SK-N-DZ (cell line): ENCODE measurements at regions not wholly inside any gene's neighbourhood (a gene's known extent, or its start where the extent isn't known, plus 50 kb on each side); places are given as distances from the start of the nearest gene placed in this dataset.
"Not testable (repeated sequence)": the region's sequence is repeated elsewhere in the genome, so short reads cannot be mapped to it uniquely, and the experiment has no call there.

Experiments used
- DNase-seq: peaks from one replicate; pipeline ENCODE4 v3.0.0-alpha.2; 2015; ENCODE audit warnings: low spot score

DNA sequence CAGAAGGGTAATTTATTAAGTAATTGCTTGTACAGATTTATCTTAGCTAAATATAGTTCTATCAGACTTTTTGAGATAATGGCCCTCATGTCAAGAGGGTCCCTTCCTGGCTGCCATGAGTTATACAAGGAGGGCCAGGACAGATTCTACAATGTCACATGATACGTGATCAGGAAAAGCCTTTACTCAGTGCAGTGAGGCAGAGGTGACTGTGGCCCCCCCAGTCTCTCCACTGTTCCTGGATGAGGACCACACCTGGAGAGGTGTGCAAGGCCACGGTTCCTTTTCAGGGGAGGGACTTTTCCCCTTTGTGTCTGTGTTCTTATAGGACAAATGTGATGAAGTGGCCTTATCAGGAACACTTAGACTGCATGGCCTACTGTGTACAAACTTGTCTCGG, 54.3 kb upstream of the LRCH1 start:
- no peak for DNase-seq

DNA sequence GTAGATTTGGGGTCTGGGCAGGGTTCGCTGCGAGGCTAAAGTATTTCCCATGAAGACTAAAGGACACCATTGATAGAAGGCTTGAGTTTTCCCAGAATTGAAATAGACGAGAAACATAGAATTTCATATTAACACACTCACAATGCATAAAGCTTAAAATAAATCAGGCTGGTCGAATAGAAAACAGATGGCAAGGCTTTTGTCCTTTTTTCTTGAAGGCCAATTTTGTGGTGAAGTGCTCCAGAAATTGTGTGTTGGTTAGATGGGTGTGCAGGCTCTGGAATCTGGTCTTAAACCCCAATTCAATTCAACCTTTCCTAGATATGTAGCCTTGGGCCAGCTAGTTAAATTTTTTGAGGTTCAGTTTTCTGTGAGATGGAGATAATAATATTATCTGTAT, 56.9 kb upstream of the LRCH1 start:
- DNase-seq = no peak

DNA sequence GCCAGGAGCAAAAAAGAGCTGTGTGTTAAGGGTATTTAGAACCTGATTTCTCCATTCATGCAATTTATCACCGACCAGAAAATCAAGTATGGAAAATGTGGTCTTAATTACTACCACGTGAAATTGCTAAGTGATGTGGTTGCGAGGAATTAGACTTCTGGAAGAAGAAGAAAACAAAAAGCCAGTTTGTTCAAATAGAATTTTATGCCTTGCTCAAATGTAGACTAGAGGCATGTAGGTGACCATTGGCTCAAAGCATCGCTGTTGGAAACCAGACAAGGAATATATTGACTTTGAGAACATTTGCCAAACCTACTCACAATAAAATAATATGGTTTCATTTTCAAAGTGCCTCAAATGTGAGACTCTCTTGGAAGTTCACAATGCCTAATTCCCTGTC, 57.3 kb upstream of the LRCH1 start:
- DNase-seq = no peak

DNA sequence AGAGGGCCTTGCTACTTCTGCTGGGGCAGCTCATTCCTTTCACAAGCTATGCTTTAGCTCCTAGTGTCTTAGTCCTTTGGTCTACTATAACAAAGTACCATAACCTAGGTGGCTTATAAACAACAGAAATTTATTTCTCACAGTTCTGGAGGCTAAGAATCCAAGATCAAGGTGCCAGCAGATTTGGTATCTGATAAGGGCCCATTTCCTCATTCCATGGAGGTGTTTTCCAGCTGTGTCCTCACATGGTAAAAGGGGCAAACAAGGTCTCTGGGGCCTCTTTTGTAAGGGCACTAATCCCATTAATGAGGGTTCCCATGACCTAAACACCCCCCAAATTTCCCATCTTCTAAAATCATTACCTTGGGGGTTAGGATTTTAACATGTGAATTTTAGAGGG, 57.9 kb upstream of the LRCH1 start:
- DNase-seq = no peak

DNA sequence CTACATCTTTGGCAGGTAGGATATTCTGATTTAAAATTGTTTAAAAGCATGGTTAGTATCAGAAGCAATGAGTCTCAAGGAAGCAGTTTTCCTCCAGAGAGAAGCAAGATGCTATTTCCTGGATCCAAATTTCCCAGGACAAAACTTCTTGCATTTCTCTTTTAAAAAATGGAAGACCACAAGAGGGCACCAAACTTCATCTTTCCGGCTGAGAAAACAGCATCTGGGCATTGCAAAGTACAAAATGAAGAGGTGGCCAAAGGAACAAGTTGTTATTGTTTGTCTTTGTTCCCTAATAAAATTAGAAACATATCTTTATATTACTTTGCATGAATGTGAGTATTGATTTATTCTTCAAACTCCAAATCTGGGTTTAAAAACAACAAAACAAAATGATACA, 60.0 kb upstream of the LRCH1 start:
- peak; percentile 46 for DNase-seq

DNA sequence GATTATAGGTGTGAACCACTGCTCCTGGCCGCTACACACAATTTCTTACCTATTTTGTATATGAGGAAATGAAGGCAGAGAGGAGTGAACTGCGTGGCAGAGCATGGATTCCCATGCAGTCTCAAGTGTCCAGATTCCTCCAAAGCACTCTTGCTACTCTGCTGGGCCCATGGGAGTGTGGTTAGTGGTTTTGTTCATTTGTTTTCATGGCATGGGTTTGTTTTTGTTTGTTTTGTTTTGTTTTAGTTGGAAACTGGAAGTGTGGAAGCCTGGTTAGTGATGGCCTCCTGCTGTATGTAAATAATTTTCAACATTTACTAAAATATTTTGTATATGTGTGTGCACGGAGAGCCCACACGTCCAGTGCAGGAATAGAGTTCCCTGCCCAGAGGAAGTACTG, 61.3 kb upstream of the LRCH1 start:
- no peak for DNase-seq

DNA sequence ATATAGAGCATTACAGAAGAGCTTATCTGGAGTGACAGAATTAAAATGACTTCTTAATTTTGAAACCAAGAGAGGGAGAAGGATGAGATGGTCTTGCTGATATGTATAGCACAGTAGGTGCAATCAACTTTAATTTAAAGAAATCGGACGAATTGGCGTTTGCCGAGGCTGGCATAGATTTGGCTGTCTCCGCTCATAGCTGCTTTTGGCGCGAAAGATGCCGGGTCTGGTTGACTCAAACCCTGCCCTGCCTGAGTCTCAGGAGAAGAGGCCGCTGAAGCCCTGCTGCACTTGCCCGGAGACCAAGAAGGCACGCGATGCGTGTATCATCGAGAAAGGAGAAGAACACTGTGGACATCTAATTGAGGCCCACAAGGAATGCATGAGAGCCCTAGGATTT, 62.3 kb upstream of the LRCH1 start:
- not testable (repeated sequence) for DNase-seq

DNA sequence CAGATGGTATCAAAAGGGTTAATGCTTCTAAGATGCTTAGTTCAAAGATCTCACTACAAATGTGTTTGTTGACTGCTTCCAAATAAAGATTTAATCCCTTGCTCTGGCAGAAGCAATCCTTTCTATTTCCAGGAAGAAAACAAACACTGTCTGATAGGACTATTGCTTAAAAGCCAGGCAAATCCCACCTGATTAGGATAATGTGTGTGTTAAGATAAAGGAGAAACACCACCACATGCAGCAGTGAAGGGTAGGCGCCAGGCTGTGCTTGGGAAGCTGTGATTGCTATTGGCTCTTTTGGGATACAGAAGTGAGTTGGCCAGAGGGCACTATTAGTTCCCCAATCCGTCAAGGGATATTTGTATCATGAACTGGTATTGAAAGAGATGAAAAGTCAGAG, 62.8 kb upstream of the LRCH1 start:
- DNase-seq = no peak

DNA sequence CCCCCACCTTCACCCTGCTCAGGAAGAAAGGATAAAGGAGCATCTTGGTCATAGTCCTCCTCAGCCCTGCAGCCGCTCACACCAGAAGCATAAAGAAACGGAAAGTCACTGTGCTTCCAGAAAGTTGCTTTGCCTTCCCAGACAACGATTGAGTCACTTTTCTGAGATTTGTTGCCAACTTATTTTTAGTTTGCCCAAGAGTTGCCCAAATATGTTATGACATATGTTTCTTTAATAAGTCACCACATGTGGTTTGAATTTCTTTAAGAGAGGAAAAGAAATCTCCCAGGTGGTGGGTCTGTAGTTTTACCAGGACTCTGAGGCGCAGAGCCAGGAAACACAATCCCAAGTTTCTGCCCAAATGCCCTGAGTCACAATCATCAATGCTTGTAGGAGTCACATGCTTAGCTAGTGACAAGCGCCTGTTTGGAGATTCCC, 63.4 kb upstream of the LRCH1 start:
- DNase-seq = no peak

DNA sequence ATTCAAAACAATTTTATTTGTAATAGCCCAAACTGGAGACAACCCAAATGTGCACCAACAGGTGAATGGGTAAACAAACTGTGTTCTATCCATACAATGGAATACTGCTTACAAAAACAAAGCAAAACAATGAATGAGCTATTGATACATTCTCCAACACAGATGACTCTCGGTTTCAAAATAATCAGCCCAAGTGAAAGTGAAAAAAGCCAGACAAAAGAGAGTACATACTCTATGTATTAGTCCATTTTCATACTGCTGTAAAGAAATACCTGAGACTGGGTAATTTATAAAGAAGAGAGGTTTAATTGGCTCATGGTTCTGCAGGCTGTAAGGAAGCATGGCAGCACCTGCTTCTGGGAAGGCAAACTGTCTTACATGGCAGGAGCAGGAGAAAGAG, 65.2 kb upstream of the LRCH1 start:
- DNase-seq = no peak

DNA sequence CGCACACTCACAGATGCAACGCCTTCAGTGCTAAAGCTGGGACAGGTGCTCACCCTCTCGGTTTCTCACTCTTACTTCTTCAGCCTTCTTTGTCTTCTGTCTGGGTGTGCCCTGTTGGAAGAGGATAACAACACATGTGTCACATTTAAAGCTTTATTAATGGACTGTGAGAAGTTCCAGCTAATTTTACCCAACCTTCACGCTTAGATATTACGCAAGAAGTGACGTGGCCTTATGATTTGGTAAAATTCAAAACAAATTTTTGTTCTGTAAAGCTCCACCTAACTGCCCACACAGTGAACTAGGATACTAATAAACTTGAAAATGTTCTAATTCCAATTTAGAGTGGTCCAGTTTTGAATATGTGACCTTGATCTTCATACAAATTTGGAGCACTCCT, 66.7 kb upstream of the LRCH1 start:
- no peak for DNase-seq

DNA sequence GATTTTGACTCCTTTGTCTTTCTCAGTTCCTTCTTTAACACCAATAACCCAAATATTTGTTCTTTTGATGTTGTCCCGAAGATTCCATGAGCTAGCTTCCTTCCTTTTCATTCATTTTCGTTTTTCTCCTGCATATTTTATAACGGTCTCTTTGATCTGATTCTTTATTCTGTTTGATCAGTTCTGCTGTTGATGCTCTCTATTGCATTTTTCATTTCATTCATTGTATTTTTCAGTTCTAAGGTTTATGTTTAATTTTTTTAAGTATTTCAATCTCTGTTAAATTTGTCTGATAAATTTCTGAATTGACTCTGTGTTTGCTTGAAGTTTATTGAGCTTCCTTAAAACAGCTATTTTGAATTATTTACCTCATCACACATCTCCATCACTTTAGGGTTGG, 68.4 kb upstream of the LRCH1 start:
- no peak for DNase-seq

DNA sequence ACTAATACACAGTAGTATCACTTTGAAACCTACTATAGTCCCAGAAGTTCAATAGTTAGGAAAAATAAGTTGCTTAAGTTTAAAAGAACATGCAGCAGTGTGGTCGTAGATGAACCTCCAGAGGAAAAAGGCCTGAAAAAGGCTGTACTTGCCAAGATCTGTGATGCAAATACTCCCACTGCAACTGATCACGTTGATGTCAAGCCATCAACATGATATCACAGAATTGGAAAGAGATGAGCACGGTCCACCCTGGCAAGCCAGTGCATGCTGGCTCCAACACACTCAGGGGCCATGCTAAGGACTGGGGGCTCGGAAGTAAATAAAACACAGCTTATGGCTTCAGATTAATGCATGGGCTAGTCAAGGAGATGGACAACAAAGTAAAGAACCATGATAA, 71.8 kb upstream of the LRCH1 start:
- no peak for DNase-seq

DNA sequence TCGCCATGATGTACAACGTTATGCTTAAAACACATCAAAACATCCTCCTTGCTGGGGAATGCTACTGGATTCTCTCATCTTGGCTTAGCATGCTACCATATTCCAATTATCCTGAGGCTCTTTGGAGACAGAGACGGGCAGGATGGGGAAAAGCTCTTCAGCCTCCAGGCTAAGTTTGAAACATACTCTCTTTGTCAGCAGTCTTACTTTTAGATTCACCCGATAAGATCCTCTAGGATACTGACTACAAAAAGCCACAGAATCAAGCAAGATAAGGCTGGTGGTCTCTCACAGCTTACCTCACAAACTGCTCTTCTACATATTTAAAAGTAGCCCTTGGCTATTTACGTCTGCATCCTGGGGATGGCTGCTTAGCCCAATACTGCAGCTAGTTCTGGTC, 72.8 kb upstream of the LRCH1 start:
- no peak for DNase-seq

DNA sequence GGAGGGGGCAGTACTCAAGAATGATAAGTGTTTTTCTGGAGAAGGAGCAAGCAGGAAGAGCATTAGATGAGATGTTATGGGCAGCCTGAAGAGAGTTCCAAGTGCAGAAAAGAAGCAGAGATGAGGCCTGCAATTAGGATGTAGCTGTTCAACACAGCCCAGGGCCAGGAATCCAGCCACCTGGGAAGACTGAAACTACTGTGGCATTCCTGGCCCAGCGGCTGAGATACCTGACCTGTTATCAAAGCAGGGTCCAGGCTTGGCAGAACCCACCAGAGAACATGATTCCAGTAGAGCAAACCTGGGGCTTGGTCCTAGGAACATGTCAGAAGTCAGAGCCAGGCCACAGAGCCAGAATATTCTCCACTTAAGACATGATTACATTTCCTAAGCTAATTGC, 73.3 kb upstream of the LRCH1 start:
- DNase-seq = no peak

DNA sequence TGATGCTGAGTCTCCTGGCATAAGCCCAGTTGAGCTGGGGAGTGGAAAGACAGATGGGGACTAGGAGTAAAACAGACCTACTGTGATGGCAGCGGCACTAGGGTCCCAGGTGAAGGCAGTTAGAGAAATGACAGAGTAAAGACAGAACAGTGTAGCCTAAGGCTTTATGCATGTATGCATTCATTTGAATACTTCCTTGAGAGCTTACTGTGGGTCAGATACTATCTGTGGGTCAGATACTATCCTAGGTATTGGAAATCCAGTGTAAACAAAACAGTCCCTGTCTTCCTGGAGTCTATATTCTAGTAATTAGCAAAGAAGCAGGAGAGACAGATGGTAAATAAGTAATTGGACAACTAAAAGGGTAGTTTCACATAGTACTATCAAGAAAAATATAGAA, 73.7 kb upstream of the LRCH1 start:
- DNase-seq = no peak

DNA sequence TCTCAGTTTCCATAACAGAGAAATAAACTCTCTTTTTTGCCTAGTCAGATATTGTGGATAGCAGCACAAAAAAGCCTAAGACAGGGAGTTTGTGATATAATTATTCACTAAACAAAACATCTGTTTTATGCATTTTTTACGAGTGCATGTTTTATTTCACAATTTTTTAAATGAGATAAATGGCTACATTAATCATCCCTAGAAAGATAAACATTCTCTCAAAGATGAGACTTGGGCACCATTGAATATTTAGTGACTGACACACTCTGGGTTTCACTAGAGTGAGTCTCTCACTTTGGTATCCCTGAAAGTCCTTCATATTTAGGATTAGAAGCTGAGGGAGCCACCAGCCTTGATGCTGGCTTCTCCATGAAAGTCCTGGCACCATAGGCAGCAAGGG, 74.3 kb upstream of the LRCH1 start:
- DNase-seq = no peak

DNA sequence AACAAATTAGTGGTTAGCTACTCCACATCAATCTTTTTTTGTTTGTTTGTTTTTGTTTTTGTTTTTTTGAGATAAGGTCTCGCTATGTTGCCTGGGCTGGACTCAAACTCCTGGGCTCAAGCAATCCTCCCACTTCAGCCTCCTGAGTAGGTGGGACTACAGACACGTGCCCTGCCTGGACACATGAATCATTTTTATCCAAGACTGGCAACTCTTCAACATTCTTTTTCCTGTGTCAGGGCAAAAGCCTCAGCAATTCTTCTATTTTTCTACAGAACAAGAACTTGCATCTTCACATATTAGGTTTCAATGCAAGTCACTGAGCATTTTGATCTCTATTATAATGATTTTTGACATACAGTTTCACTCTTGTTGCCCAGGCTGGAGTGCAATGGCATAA, 76.8 kb upstream of the LRCH1 start:
- DNase-seq = no peak

DNA sequence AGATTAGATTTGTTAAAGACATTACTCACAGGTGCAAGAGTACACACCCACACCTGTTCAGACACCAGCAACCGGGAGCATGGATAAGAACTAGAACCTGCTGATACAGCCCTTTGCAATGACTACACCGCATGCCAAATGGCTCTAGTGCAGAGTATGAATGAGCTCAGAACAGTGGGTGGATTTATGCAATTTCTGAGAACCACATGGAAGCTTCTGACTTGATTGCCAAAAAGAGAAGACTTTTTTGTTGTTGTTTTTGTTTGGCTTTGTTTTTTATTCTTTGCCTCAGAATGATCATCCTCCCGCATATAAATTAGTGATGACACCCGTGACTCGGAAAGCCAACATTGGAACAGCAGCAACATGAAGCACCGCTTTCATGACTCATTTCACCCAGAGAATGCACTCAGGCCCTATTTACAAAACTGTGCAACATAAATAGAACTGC, 77.4 kb upstream of the LRCH1 start:
- DNase-seq = no peak

DNA sequence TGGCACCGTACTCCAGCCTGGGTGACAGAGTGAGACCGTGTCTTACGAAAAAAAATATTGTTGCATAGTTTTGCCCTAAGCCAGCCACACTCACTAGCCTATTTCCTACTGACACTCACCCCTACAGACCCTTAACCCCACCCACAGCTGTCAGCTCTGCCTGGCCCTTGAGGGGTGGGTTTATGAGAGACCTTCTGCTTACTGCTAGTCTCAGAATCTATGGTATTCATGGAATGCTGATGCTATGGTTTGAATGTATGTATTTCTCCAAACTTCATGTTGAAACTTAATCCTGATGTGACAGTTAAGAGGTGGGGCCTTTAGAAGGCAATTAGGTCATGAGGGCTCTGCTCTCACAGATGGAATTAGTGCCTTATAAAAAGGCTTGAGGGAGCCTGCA, 79.2 kb upstream of the LRCH1 start:
- no peak for DNase-seq

DNA sequence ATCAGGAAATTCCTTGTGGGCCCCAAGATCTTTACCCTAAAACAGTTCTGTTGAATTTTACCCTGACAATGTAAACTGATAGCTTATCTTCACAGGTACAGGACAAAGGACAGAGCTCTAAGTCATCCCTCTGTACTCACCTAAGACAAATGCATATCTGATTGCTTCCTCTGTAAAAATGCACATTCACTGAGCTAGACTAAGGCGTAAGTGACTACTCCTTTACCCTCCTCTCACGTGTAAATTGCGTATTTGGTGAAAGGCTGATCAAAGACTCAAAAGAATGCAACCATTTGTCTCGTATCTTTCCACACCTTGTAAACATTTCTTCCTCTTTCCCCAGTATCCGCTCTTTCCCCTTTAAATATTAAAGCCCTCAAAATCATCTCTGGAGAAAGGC, 80.6 kb upstream of the LRCH1 start:
- no peak for DNase-seq

DNA sequence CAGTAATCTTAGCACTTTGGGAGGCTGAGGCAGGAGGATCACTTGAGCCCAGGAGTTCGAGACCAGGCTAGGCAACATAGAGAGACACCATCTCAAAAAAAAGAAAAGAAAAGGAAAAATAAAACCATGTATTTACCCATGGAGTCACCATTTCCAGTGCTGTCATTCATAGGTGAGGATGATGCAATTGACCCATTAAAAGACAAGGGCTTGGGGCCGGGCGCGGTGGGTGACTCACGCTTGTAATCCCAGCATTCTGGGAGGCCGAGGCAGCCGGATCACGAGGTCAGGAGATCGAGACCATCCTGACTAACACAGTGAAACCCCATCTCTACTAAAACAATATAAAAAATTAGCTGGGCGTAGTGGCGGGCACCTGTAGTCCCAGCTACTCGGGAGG, 82.6 kb upstream of the RUBCNL start:
- DNase-seq = not testable (repeated sequence)

DNA sequence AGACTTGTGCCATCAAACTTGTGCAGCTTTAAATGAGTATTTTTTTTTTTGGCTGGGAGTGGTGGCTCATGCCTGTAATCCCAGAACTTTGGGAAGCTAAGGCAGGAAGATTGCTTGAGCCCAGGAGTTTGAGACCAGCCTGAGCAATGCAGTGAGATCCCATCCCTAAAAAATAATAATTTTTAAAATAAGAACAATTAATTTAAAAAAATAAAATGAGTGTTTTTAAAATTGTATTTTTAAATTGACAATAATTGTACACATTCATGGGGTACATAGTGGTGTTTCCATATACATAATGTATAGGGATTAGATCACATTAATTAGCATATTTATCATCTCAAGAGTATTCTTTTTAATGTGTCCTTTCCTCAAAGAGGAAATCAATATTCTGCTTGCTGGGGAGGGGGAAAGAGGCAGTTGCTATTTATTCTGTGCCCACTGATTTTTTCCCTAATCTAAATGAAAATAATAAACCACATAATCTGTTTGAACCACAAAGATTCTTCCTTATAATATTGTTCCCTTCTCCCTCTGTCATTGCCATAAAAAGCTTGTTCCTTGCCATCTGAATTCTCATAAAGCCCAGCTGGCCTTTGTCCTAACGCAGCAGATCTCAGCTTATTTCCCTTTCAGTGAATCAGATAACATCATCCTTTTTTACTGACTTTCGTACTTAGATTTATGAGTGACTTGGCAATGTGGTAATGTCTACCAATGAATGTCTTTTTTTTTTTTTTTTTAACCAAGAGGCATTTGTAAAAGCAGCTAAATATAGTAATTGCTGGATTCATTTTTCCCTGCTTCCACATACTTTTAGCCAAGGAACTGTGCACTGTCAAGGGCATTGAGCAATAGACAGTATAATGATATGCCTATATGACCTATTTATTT, 81.8 kb upstream of the RUBCNL start:
- DNase-seq = peak; percentile 61

DNA sequence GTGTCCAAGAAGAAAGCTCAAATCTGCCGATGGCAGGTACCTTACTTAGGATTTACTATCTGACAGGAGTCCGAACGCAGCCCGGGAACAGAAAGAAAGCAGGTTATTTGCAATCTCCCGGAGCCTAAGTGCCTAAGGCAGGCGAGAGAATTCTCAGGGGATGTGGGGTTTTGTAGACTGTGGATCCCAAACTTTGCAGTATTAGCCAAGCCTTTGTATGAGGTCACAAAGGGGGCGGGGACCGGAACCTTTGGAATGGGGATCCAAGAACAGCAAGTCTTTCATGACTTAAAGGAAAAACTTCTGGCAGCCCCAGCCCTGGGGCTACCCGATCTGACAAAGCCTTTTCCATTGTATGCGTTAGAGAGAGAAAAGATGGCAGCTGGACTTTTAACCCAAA, 80.6 kb upstream of the RUBCNL start:
- DNase-seq = not testable (repeated sequence)
